ENCODE measurements at regions not wholly inside any gene's neighbourhood (a gene's known extent, or its start where the extent isn't known, plus 50 kb on each side); places are given as distances from the start of the nearest gene placed in this dataset.

DNA sequence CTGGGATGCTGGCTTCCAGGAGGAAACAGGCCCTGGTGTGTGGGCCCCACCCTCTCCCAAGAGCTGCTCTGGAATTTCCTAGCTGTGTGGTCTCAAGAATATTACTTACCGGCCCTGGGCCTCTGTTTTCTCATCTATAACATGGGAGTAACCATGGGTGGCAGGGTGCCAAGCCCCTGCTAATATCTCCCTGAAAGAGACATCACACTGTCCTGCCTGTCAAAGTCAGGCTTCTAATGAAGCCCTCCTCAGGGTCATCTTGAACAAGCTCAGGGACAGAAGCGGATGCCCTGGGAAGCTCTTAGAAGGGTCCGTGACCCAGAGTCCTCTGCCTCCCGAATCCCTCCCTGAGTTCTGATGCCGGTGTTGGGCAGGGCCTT is 173.2 kb upstream of the HDAC4 start:
- DNase-seq (ENCODE audit: low read depth in 4 of 6, low spot score in 6 of 6): no peak
- Histone ChIP-seq H3K4me1 (ENCODE audit: control insufficient read depth, insufficient read depth, low read length) (peaks cover 36% of the 10 kb centered on the region), H3K4me3 (ENCODE audit: low read depth, low read length) (no peak overlapping the region), H3K27ac (ENCODE audit: low read depth, low read length) (no peak overlapping the region), H3K27me3 (ENCODE audit: control insufficient read depth, insufficient read depth, low read length) (no peaks in the 10 kb centered on the region), H3K36me3 (ENCODE audit: control insufficient read depth, insufficient read depth, low read length) (no peaks in the 10 kb centered on the region), H3K9me3 (ENCODE audit: control insufficient read depth, insufficient read depth, low read length) (peaks cover 5% of the 10 kb centered on the region)
- WGBS (ENCODE audit: insufficient coverage): 88% methylated on average over 5 of the region's 5 CpGs

DNA sequence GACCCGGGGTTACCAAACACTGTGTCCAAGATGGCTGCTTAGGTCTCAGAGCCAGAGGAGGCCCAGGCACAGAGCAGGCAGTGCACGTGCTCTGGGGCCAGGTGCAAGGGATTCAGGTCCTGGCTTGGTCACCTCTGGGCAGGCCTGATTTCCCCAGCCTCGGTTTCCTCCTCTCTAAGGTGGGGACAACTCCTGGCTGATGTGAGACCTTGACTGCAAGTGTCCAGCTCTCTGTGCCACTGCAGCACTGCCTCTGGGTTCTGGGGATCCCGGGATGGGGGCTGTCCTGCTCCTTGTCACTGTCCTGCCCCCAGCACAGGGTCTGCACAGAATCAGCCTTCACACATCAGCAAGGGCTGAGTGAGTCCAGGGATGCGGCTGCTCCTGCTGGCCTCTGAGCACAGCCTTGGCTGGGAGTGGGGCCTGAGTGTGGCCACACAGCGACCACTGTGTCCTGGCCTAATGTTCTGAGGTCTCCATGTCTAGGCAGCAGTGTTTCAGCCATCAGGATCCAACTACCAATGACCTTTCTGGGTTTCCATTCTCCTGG is 170.2 kb upstream of the HDAC4 start:
- no peak for DNase-seq (ENCODE audit: low read depth in 4 of 6, low spot score in 6 of 6)
- WGBS (ENCODE audit: insufficient coverage): 89% methylated on average over 6 of the region's 6 CpGs

GRCh38 chr2:239570216-239570925 is 169.6 kb upstream of the HDAC4 start:
- Histone ChIP-seq H3K27me3 (ENCODE audit: control insufficient read depth, insufficient read depth, low read length) (no peaks in the 10 kb centered on the region), H3K4me1 (ENCODE audit: control insufficient read depth, insufficient read depth, low read length) (peaks cover 34% of the 10 kb centered on the region), H3K4me3 (ENCODE audit: low read depth, low read length) (no peak overlapping the region), H3K36me3 (ENCODE audit: control insufficient read depth, insufficient read depth, low read length) (no peaks in the 10 kb centered on the region), H3K9me3 (ENCODE audit: control insufficient read depth, insufficient read depth, low read length) (no peaks in the 10 kb centered on the region), H3K27ac (ENCODE audit: low read depth, low read length) (no peak overlapping the region)
- DNase-seq (ENCODE audit: low read depth in 4 of 6, low spot score in 6 of 6): no peak
- 89% methylated on average over 13 of the region's 15 CpGs for WGBS (ENCODE audit: insufficient coverage)

More for the DNA sequence above, 170.2 kb upstream of the HDAC4 start:
- Histone ChIP-seq H3K36me3 (ENCODE audit: control insufficient read depth, insufficient read depth, low read length) (no peaks in the 10 kb centered on the region), H3K9me3 (ENCODE audit: control insufficient read depth, insufficient read depth, low read length) (peaks cover 3% of the 10 kb centered on the region), H3K4me1 (ENCODE audit: control insufficient read depth, insufficient read depth, low read length) (peaks cover 38% of the 10 kb centered on the region), H3K27me3 (ENCODE audit: control insufficient read depth, insufficient read depth, low read length) (no peaks in the 10 kb centered on the region), H3K4me3 (ENCODE audit: low read depth, low read length) (no peak overlapping the region), H3K27ac (ENCODE audit: low read depth, low read length) (no peak overlapping the region)

- DNase-seq (ENCODE audit: low read depth in 4 of 6, low spot score in 6 of 6): no peak
- 89% methylated on average over 24 of the region's 24 CpGs for WGBS (ENCODE audit: insufficient coverage)
- no peak overlapping the region for H3K27ac ChIP-seq (ENCODE audit: low read depth, low read length)
Observed at GRCh38 chr2:239569401-239570090, 168.7 kb upstream of the HDAC4 start.

DNA sequence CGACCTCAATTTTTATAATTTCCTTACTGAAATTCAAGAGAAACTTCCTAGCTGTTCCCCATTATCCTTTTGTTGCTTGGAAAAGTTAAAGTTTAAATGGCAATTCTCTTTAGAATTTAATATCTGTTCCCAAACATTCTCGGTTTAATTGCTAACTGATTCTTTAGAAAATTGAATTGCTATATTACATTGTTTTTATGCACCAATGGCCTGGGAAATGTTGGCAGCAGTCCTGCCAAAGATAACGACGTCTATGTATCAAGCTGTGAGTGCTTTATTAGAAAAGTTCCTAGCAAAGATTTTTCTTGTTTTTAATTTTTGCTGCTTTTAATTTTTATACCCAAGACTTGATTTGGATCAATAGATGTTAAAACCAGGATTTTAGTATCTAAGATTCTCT is 167.8 kb upstream of the HDAC4 start:
- Histone ChIP-seq H3K4me1 (ENCODE audit: control insufficient read depth, insufficient read depth, low read length) (peaks cover 18% of the 10 kb centered on the region), H3K27me3 (ENCODE audit: control insufficient read depth, insufficient read depth, low read length) (no peaks in the 10 kb centered on the region), H3K27ac (ENCODE audit: low read depth, low read length) (no peak overlapping the region), H3K4me3 (ENCODE audit: low read depth, low read length) (no peak overlapping the region), H3K9me3 (ENCODE audit: control insufficient read depth, insufficient read depth, low read length) (no peaks in the 10 kb centered on the region), H3K36me3 (ENCODE audit: control insufficient read depth, insufficient read depth, low read length) (no peaks in the 10 kb centered on the region)
- WGBS (ENCODE audit: insufficient coverage): no CpG with 5 or more reads among the region's 4 CpGs
- peak in 1 of 6 donors; percentile 85 for DNase-seq (ENCODE audit: low read depth in 4 of 6, low spot score in 6 of 6)

More at GRCh38 chr2:239569401-239570090, 168.7 kb upstream of the HDAC4 start:
- Histone ChIP-seq H3K36me3 (ENCODE audit: control insufficient read depth, insufficient read depth, low read length) (no peaks in the 10 kb centered on the region), H3K4me1 (ENCODE audit: control insufficient read depth, insufficient read depth, low read length) (peaks cover 26% of the 10 kb centered on the region), H3K4me3 (ENCODE audit: low read depth, low read length) (no peak overlapping the region), H3K9me3 (ENCODE audit: control insufficient read depth, insufficient read depth, low read length) (no peaks in the 10 kb centered on the region), H3K27me3 (ENCODE audit: control insufficient read depth, insufficient read depth, low read length) (no peaks in the 10 kb centered on the region)

- Histone ChIP-seq H3K27me3 (ENCODE audit: control insufficient read depth, insufficient read depth, low read length) (no peaks in the 10 kb centered on the region), H3K4me1 (ENCODE audit: control insufficient read depth, insufficient read depth, low read length) (peaks cover 18% of the 10 kb centered on the region), H3K9me3 (ENCODE audit: control insufficient read depth, insufficient read depth, low read length) (no peaks in the 10 kb centered on the region), H3K27ac (ENCODE audit: low read depth, low read length) (no peak overlapping the region), H3K4me3 (ENCODE audit: low read depth, low read length) (no peak overlapping the region), H3K36me3 (ENCODE audit: control insufficient read depth, insufficient read depth, low read length) (no peaks in the 10 kb centered on the region)
- 92% methylated on average over 10 of the region's 13 CpGs for WGBS (ENCODE audit: insufficient coverage)
- no peak for DNase-seq (ENCODE audit: low read depth in 4 of 6, low spot score in 6 of 6)
Observed at GRCh38 chr2:239567786-239568185, 167.0 kb upstream of the HDAC4 start.

DNA sequence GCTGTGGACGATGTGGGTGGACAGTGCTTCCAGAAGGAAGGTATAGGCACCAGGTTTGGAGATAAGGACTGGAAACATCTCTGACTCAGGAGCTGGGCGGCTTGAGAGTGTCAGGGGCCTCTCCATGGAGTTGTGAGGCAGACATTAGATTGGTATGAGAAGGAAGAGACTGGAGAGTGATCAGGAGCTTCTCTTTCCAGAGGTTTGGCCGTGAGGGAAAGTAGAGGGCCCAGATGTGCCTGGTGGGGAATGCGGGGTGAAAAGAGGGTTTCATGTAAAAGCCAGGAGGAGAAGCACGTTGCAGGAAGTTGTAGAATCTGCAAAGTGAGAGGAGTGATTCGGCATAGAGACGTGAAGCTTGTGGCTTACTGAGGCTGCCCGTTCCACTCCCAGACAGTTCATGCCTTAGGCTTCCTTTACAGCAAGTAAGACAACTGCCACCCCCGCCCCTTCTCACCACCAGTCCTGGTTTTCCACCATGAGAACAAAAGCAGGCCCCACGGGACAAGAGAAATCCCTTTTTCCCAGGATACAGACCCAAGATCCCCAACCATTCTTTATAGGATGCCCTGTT is 166.3 kb upstream of the HDAC4 start:
- Histone ChIP-seq H3K27me3 (ENCODE audit: control insufficient read depth, insufficient read depth, low read length) (no peaks in the 10 kb centered on the region), H3K4me1 (ENCODE audit: control insufficient read depth, insufficient read depth, low read length) (peaks cover 18% of the 10 kb centered on the region), H3K27ac (ENCODE audit: low read depth, low read length) (no peak overlapping the region), H3K4me3 (ENCODE audit: low read depth, low read length) (no peak overlapping the region), H3K9me3 (ENCODE audit: control insufficient read depth, insufficient read depth, low read length) (no peaks in the 10 kb centered on the region), H3K36me3 (ENCODE audit: control insufficient read depth, insufficient read depth, low read length) (no peaks in the 10 kb centered on the region)
- 77% methylated on average over 9 of the region's 10 CpGs for WGBS (ENCODE audit: insufficient coverage)
- DNase-seq (ENCODE audit: low read depth in 4 of 6, low spot score in 6 of 6): no peak

GRCh38 chr2:239566162-239566994 is 165.6 kb upstream of the HDAC4 start:
- H3K9me3 ChIP-seq (ENCODE audit: control insufficient read depth, insufficient read depth, low read length): no peaks in the 10 kb centered on the region
- no peak overlapping the region for H3K4me3 ChIP-seq (ENCODE audit: low read depth, low read length)
- H3K27me3 ChIP-seq (ENCODE audit: control insufficient read depth, insufficient read depth, low read length): no peaks in the 10 kb centered on the region
- WGBS (ENCODE audit: insufficient coverage): 95% methylated on average over 15 of the region's 15 CpGs
- H3K36me3 ChIP-seq (ENCODE audit: control insufficient read depth, insufficient read depth, low read length): no peaks in the 10 kb centered on the region
- no peak overlapping the region for H3K27ac ChIP-seq (ENCODE audit: low read depth, low read length)
- DNase-seq (ENCODE audit: low read depth in 4 of 6, low spot score in 6 of 6): no peak
- peaks cover 23% of the 10 kb centered on the region for H3K4me1 ChIP-seq (ENCODE audit: control insufficient read depth, insufficient read depth, low read length)

GRCh38 chr2:239564587-239564986 is 163.8 kb upstream of the HDAC4 start:
- DNase-seq (ENCODE audit: low read depth in 4 of 6, low spot score in 6 of 6): no peak
- no peaks in the 10 kb centered on the region for H3K27me3 ChIP-seq (ENCODE audit: control insufficient read depth, insufficient read depth, low read length)
- H3K36me3 ChIP-seq (ENCODE audit: control insufficient read depth, insufficient read depth, low read length): no peaks in the 10 kb centered on the region
- no peak overlapping the region for H3K4me3 ChIP-seq (ENCODE audit: low read depth, low read length)
- H3K27ac ChIP-seq (ENCODE audit: low read depth, low read length): no peak overlapping the region
- no peaks in the 10 kb centered on the region for H3K9me3 ChIP-seq (ENCODE audit: control insufficient read depth, insufficient read depth, low read length)
- WGBS (ENCODE audit: insufficient coverage): 93% methylated on average over 7 of the region's 10 CpGs
- peaks cover 18% of the 10 kb centered on the region for H3K4me1 ChIP-seq (ENCODE audit: control insufficient read depth, insufficient read depth, low read length)

Measured in spinal cord (tissue), 9 donors.